ENCODE measurements at regions not wholly inside any gene's neighbourhood (a gene's known extent, or its start where the extent isn't known, plus 50 kb on each side); places are given as distances from the start of the nearest gene placed in this dataset.

GRCh38 chr16:35450648-35451047 is 1991.2 kb downstream of the TP53TG3F start:
- no peak for TF ChIP-seq NFYB (CRISPR knock-in tag; conservative IDR thresholded peaks at IDR 0.05; ENCODE audit: low read depth)
- no peak for TF ChIP-seq IRF1 (CRISPR knock-in tag; IDR thresholded peaks at IDR 0.05)
- TF ChIP-seq ATF6 (CRISPR knock-in tag; IDR thresholded peaks at IDR 0.05): no peak
- no peak for TF ChIP-seq TEAD4 (CRISPR knock-in tag; IDR thresholded peaks at IDR 0.05)
- no peak for TF ChIP-seq STAT6 (CRISPR knock-in tag; conservative IDR thresholded peaks at IDR 0.05; ENCODE audit: low read depth)
- TF ChIP-seq AFF4 (CRISPR knock-in tag; IDR thresholded peaks at IDR 0.05; ENCODE audit: borderline replicate concordance): no peak
- TF ChIP-seq CTCF (IDR thresholded peaks at IDR 0.05): no peak
- TF ChIP-seq ZNF512 (CRISPR knock-in tag; IDR thresholded peaks at IDR 0.05; ENCODE audit: borderline replicate concordance): no peak
- no peak for TF ChIP-seq ATF2 (CRISPR knock-in tag; IDR thresholded peaks at IDR 0.05; ENCODE audit: borderline replicate concordance, low read depth)
- no peak for TF ChIP-seq IRF2 (CRISPR knock-in tag; IDR thresholded peaks at IDR 0.05; ENCODE audit: borderline replicate concordance, low read depth)
- TF ChIP-seq E2F4 (CRISPR knock-in tag; IDR thresholded peaks at IDR 0.05; ENCODE audit: borderline replicate concordance, low read depth): no peak

Measured in WTC11 (cell line).